ENCODE measurements at regions not wholly inside any gene's neighbourhood (a gene's known extent, or its start where the extent isn't known, plus 50 kb on each side); places are given as distances from the start of the nearest gene placed in this dataset.

DNA sequence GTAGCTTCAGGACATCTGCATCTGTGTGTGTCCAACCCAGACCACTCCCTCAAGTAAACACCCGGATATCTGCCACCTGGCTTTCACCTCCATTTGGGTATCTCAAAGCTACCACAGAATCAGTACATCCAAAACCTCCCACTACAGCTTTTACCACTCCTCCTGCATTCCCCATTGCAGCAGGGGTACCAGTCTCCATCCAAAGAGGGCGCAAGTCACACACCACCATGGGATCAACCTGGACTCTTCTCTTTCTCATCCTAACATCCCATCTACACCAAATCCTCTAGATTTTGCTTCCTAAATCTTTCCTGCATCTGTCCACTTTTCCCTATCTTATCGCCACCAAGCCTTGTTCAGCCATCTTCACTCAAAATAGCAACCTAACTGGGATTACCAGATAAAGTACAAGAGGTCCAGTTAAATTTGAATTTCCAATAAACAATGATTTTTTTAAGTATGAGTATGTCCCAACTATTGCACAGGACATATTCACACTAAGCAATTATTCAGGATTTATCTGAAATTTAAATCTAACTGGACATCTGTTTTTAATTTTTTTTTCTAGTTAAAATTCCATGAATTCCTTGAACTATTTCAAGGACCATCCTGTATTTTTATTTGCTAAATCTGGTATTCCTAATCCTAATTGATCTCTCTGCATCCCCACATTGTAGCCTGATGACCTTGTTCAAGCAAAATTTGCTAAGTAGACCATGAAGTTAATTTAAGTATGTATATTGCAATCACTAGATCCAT is 164.3 kb upstream of the MLN start:
- 27 to 32% methylated on average over 2 of the region's 3 CpGs for WGBS, 2 experiments (ENCODE audit: insufficient coverage in 2 of 2)
- Histone ChIP-seq H3K27ac (ENCODE audit: low read depth, low read length, severe bottlenecking) (no peak overlapping the region), H3K36me3 (ENCODE audit: control insufficient read depth, insufficient read depth, low read length) (no peaks in the 10 kb centered on the region), H3K4me1 (ENCODE audit: control insufficient read depth, insufficient read depth, low read length, poor library complexity, severe bottlenecking) (no peaks in the 10 kb centered on the region), H3K9me3 (ENCODE audit: control insufficient read depth, low read length) (no peaks in the 10 kb centered on the region), H3K4me3 (ENCODE audit: extremely low read depth, insufficient read depth, low read length, poor library complexity, severe bottlenecking) (no peak overlapping the region)

GRCh38 chr6:33967265-33967767 is 163.5 kb upstream of the MLN start:
- 100% methylated on average over 1 of the region's 3 CpGs; no CpG with 5 or more reads in 1 of the 2 experiments for WGBS, 2 experiments (ENCODE audit: insufficient coverage in 2 of 2)
- H3K27ac ChIP-seq (ENCODE audit: low read depth, low read length, severe bottlenecking): no peak overlapping the region
- no peaks in the 10 kb centered on the region for H3K36me3 ChIP-seq (ENCODE audit: control insufficient read depth, insufficient read depth, low read length)
- peaks cover 4% of the 10 kb centered on the region for H3K4me1 ChIP-seq (ENCODE audit: control insufficient read depth, insufficient read depth, low read length, poor library complexity, severe bottlenecking)
- no peaks in the 10 kb centered on the region for H3K9me3 ChIP-seq (ENCODE audit: control insufficient read depth, low read length)
- H3K4me3 ChIP-seq (ENCODE audit: extremely low read depth, insufficient read depth, low read length, poor library complexity, severe bottlenecking): no peak overlapping the region

- WGBS, 2 experiments (ENCODE audit: insufficient coverage in 2 of 2): no CpG with 5 or more reads among the region's 2 CpGs
- Histone ChIP-seq H3K9me3 (ENCODE audit: control insufficient read depth, low read length) (no peaks in the 10 kb centered on the region), H3K27ac (ENCODE audit: low read depth, low read length, severe bottlenecking) (no peak overlapping the region), H3K36me3 (ENCODE audit: control insufficient read depth, insufficient read depth, low read length) (no peaks in the 10 kb centered on the region), H3K4me1 (ENCODE audit: control insufficient read depth, insufficient read depth, low read length, poor library complexity, severe bottlenecking) (peaks cover 7% of the 10 kb centered on the region), H3K4me3 (ENCODE audit: extremely low read depth, insufficient read depth, low read length, poor library complexity, severe bottlenecking) (no peak overlapping the region)
These were observed 162.7 kb upstream of the MLN start for GRCh38 chr6:33966536-33966935.

GRCh38 chr6:33965766-33966165 is 162.0 kb upstream of the MLN start:
- peaks cover 7% of the 10 kb centered on the region for H3K4me1 ChIP-seq (ENCODE audit: control insufficient read depth, insufficient read depth, low read length, poor library complexity, severe bottlenecking)
- H3K4me3 ChIP-seq (ENCODE audit: extremely low read depth, insufficient read depth, low read length, poor library complexity, severe bottlenecking): no peak overlapping the region
- no peaks in the 10 kb centered on the region for H3K9me3 ChIP-seq (ENCODE audit: control insufficient read depth, low read length)
- no peaks in the 10 kb centered on the region for H3K36me3 ChIP-seq (ENCODE audit: control insufficient read depth, insufficient read depth, low read length)
- 87 to 89% methylated on average over 7 to 8 of the region's 8 CpGs for WGBS, 2 experiments (ENCODE audit: insufficient coverage in 2 of 2)
- no peak overlapping the region for H3K27ac ChIP-seq (ENCODE audit: low read depth, low read length, severe bottlenecking)

- Histone ChIP-seq H3K4me1 (ENCODE audit: control insufficient read depth, insufficient read depth, low read length, poor library complexity, severe bottlenecking) (peaks cover 7% of the 10 kb centered on the region), H3K36me3 (ENCODE audit: control insufficient read depth, insufficient read depth, low read length) (no peaks in the 10 kb centered on the region), H3K27ac (ENCODE audit: low read depth, low read length, severe bottlenecking) (no peak overlapping the region), H3K9me3 (ENCODE audit: control insufficient read depth, low read length) (no peaks in the 10 kb centered on the region), H3K4me3 (ENCODE audit: extremely low read depth, insufficient read depth, low read length, poor library complexity, severe bottlenecking) (no peak overlapping the region)
- WGBS, 2 experiments (ENCODE audit: insufficient coverage in 2 of 2): 90% methylated on average over 2 of the region's 3 CpGs; no CpG with 5 or more reads in 1 of the 2 experiments
These were observed 160.6 kb upstream of the MLN start for GRCh38 chr6:33964387-33964786.

GRCh38 chr6:33963136-33963750 is 159.4 kb upstream of the MLN start:
- no peaks in the 10 kb centered on the region for H3K9me3 ChIP-seq (ENCODE audit: control insufficient read depth, low read length)
- H3K4me3 ChIP-seq (ENCODE audit: extremely low read depth, insufficient read depth, low read length, poor library complexity, severe bottlenecking): no peak overlapping the region
- no peaks in the 10 kb centered on the region for H3K36me3 ChIP-seq (ENCODE audit: control insufficient read depth, insufficient read depth, low read length)
- 89 to 96% methylated on average over 6 of the region's 7 CpGs for WGBS, 2 experiments (ENCODE audit: insufficient coverage in 2 of 2)
- H3K27ac ChIP-seq (ENCODE audit: low read depth, low read length, severe bottlenecking): no peak overlapping the region
- H3K4me1 ChIP-seq (ENCODE audit: control insufficient read depth, insufficient read depth, low read length, poor library complexity, severe bottlenecking): peaks cover 7% of the 10 kb centered on the region

- no peaks in the 10 kb centered on the region for H3K9me3 ChIP-seq (ENCODE audit: control insufficient read depth, low read length)
- H3K36me3 ChIP-seq (ENCODE audit: control insufficient read depth, insufficient read depth, low read length): no peaks in the 10 kb centered on the region
- no peak overlapping the region for H3K4me3 ChIP-seq (ENCODE audit: extremely low read depth, insufficient read depth, low read length, poor library complexity, severe bottlenecking)
- H3K4me1 ChIP-seq (ENCODE audit: control insufficient read depth, insufficient read depth, low read length, poor library complexity, severe bottlenecking): peaks cover 7% of the 10 kb centered on the region
- WGBS, 2 experiments (ENCODE audit: insufficient coverage in 2 of 2): 83 to 96% methylated on average over 12 to 15 of the region's 16 CpGs
- no peak overlapping the region for H3K27ac ChIP-seq (ENCODE audit: low read depth, low read length, severe bottlenecking)
These were observed 158.6 kb upstream of the MLN start for GRCh38 chr6:33962246-33963027.

DNA sequence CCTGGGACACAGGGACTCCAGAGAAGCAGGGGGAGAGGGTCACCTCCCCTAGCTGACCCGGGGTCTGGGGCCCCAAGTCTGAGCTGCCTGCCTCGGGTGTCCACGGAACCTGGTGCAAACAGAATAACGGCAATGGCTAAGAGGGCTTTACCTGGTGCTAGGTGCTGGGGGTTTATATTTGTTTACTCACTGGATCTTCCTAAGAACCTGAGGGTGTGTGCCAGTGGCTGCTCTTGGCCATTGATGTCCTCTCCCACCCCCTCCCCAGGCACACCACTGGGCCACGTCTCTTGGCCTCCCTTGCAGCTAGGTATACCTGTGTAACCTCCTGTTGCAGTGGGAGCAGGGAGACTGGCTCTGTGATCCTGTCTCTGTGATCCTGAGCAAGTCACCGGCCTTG is 157.9 kb upstream of the MLN start:
- Histone ChIP-seq H3K4me1 (ENCODE audit: control insufficient read depth, insufficient read depth, low read length, poor library complexity, severe bottlenecking) (peaks cover 7% of the 10 kb centered on the region), H3K27ac (ENCODE audit: low read depth, low read length, severe bottlenecking) (no peak overlapping the region), H3K4me3 (ENCODE audit: extremely low read depth, insufficient read depth, low read length, poor library complexity, severe bottlenecking) (no peak overlapping the region), H3K36me3 (ENCODE audit: control insufficient read depth, insufficient read depth, low read length) (no peaks in the 10 kb centered on the region), H3K9me3 (ENCODE audit: control insufficient read depth, low read length) (no peaks in the 10 kb centered on the region)
- 88 to 91% methylated on average over 5 of the region's 6 CpGs for WGBS, 2 experiments (ENCODE audit: insufficient coverage in 2 of 2)

DNA sequence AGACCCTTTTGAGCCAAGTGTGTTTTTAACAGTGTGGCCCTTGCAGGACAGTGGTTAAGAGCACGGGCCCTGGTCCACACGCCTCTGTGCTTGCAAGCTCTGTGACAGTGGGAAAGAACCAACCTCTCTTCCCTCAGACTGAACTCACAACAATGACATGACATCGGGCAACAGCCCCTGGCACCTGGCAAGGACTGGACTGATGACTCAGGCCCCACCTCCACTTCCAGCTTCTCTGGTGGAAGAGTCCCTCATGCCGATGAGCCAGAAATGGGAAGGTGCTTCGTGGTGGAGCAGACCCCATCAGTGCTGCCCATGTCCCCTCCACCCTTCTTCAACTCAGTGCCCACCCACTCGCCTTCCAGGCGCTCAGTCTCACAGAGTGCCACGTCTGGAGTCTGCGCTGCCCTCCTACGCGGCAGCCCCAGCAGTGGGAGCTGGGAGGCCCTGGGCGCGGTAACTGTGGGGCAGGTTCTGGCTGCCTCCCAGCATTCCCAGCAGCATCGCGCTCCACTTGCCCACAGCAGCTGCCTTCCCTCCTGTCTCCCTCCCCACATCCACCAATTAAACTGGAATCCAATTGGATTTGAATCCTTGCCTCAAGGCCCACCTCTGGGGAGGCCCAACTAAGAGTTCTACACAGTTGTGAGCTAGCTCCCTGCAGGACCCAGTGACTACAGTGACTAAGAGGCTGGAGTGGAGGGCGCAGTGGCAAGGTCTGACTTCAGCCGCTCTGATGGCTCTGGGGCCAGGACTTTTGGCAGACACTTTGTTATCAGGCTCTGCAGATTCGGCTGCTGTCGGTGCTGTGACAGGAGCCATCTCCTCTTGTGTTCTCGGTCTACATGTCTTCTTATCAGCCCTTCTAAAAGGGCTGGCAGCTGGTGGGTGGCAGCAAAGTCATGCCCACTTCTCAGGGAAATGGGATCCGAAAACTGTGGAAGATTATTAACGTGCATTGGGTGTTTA is 156.8 kb upstream of the MLN start:
- Histone ChIP-seq H3K9me3 (ENCODE audit: control insufficient read depth, low read length) (no peaks in the 10 kb centered on the region), H3K4me3 (ENCODE audit: extremely low read depth, insufficient read depth, low read length, poor library complexity, severe bottlenecking) (no peak overlapping the region)
- whole genome bisulfite sequencing, 2 experiments (ENCODE audit: insufficient coverage in 2 of 2): 88 to 89% methylated on average over 18 to 21 of the region's 22 CpGs

More for the DNA sequence above, 156.8 kb upstream of the MLN start:
- no peak overlapping the region for H3K27ac ChIP-seq (ENCODE audit: low read depth, low read length, severe bottlenecking)
- H3K4me1 ChIP-seq (ENCODE audit: control insufficient read depth, insufficient read depth, low read length, poor library complexity, severe bottlenecking): peaks cover 7% of the 10 kb centered on the region
- no peaks in the 10 kb centered on the region for H3K36me3 ChIP-seq (ENCODE audit: control insufficient read depth, insufficient read depth, low read length)

Data from mesodermal cell (in vitro differentiated cells).